ENCODE measurements at regions not wholly inside any gene's neighbourhood (a gene's known extent, or its start where the extent isn't known, plus 50 kb on each side); places are given as distances from the start of the nearest gene placed in this dataset.

DNA sequence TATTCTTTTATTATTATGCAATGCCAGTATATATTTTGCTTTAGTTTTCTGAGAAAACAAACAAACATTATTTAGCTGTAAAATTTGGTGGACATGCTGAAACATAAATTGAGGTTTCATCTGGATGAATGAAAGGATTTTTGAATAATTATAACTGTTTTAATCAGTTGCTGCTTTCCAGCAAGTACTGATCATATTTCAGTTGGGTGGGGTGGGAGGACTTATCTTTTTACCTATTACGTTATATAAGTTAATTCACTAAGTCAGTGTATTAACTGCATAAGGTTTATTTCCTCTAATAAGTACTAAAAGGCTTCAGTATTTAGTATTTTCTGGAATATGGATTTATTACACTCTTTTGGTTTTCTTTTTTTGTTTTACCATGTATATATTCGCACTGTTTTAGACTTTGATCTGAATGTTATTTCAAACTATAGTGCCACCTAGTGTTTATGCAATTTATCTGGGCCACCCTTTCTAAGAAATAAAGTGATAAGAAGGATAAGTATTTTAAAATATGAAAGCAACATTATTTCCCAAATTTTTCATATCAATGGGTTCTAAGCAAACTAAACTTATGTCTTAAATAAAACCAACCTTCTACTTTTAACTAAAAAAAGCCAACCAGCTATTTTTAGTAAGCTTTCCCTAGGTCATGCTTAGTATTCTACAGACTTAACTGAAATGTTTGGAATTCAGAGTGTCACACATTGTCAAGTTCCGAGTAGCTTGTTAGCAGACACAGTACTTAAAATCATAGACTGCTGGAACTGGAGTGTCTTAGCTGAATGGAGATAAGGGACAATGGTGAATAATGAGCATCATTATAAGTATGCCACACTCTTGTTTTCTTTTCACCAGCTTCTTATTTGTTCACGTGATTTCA, 105.4 kb upstream of the MCHR2 start:
- Histone ChIP-seq H3K4me1 (no peaks in the 10 kb centered on the region), H3K27me3 (replicated peaks; ENCODE audit: control insufficient read depth, insufficient read depth, low read length) (no peaks in the 10 kb centered on the region), H3K9me3 (no peaks in the 10 kb centered on the region), H3K4me3 (ENCODE audit: low read depth, low read length) (no peak overlapping the region), H3K36me3 (ENCODE audit: control insufficient read depth, insufficient read depth, low read length) (no peaks in the 10 kb centered on the region)
- H3K4me3 Mint-ChIP-seq (ENCODE audit: unreplicated experiment): no peak overlapping the region
- POLR2A ChIA-PET: no interaction called here
- H3K27me3 Mint-ChIP-seq (ENCODE audit: insufficient read depth, unreplicated experiment): no peaks in the 10 kb centered on the region
- no peak for DNase-seq
- CTCF ChIA-PET: interaction anchor here (1.7 kb wide), 2 partner anchors 98 to 231 kb away, joined by 5 to 10 read pairs; no protein-coding TSS in a partner anchor
- no peaks in the 10 kb centered on the region for H3K4me1 Mint-ChIP-seq (ENCODE audit: low read depth, unreplicated experiment)
- intact Hi-C loops (cut with micrococcal nuclease; ENCODE audit: unreplicated experiment): loop anchor here (1.0 kb wide), 4 partner anchors 97 to 231 kb away; no protein-coding TSS in a partner anchor
- no TSS peak for BruUV-seq (replicated peaks)
- H3K36me3 Mint-ChIP-seq (ENCODE audit: insufficient read depth, unreplicated experiment): no peaks in the 10 kb centered on the region
- TF ChIP-seq, protein P1, sequence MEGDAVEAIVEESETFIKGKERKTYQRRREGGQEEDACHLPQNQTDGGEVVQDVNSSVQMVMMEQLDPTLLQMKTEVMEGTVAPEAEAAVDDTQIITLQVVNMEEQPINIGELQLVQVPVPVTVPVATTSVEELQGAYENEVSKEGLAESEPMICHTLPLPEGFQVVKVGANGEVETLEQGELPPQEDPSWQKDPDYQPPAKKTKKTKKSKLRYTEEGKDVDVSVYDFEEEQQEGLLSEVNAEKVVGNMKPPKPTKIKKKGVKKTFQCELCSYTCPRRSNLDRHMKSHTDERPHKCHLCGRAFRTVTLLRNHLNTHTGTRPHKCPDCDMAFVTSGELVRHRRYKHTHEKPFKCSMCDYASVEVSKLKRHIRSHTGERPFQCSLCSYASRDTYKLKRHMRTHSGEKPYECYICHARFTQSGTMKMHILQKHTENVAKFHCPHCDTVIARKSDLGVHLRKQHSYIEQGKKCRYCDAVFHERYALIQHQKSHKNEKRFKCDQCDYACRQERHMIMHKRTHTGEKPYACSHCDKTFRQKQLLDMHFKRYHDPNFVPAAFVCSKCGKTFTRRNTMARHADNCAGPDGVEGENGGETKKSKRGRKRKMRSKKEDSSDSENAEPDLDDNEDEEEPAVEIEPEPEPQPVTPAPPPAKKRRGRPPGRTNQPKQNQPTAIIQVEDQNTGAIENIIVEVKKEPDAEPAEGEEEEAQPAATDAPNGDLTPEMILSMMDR (IDR thresholded peaks at IDR 0.05; ENCODE audit: insufficient read depth in 1 of 2, low read depth in 1 of 2, low read length in 1 of 2, severe bottlenecking in 1 of 2, unreplicated experiment in 1 of 2): peak; percentile 24 to 43
- no peak overlapping the region for H3K27ac Mint-ChIP-seq (ENCODE audit: unreplicated experiment)
- H3K9me3 Mint-ChIP-seq (ENCODE audit: unreplicated experiment): no peaks in the 10 kb centered on the region

DNA sequence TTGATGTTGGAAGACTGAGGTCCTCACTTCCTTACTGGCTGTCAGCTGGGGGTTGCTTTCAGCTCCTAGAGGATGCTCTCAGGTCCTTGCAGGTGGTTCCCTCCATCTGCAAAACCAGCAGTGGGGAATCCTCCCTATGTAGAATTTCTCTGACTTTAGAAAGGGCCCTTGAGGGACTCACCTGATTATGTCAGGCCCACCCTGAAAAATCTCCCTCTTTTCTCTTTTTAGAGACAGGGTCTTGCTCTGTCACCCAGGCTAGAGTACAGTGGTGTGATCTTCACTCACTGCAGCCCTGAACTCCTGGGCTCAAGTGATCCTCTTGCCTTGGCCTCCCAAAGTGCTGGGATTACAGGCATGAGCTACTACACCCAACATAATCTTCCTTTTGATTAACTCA, 102.9 kb upstream of the MCHR2 start:
- CTCF ChIA-PET: interaction anchor here (0.9 kb wide), 1 partner anchor 95 kb away, joined by 4 read pairs; no protein-coding TSS in a partner anchor
- no peaks in the 10 kb centered on the region for H3K27me3 Mint-ChIP-seq (ENCODE audit: insufficient read depth, unreplicated experiment)
- intact Hi-C loops (cut with micrococcal nuclease; ENCODE audit: unreplicated experiment): no loop called here

DNA sequence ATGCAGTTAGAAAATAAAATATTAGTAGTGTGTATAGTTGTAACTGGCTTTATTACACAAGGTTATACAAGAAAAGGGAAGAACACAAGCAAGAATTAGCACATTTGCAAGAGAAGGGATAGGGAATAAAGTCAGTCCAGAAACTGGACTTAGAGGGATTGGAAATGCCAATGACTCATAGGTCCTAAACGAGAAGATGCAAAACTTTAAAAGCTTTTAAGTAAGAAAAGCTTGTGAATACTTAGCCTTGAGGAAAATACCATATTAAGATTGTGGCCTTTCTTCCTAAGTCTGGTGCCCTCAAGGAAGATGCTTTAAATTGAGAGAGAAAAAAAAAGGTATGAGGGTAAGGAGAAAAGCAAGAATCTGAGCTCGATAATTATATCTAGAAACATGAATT, 102.3 kb upstream of the MCHR2 start:
- Mint-ChIP-seq H3K9me3 (ENCODE audit: unreplicated experiment) (no peaks in the 10 kb centered on the region), H3K4me1 (ENCODE audit: low read depth, unreplicated experiment) (no peaks in the 10 kb centered on the region), H3K36me3 (ENCODE audit: insufficient read depth, unreplicated experiment) (no peaks in the 10 kb centered on the region), H3K27me3 (ENCODE audit: insufficient read depth, unreplicated experiment) (no peaks in the 10 kb centered on the region), H3K27ac (ENCODE audit: unreplicated experiment) (no peak overlapping the region), H3K4me3 (ENCODE audit: unreplicated experiment) (no peak overlapping the region)
- ChIA-PET POLR2A (no interaction called here), CTCF (interaction anchor here (0.9 kb wide), 1 partner anchor 94 kb away, joined by 4 read pairs; no protein-coding TSS in a partner anchor)
- no peak for DNase-seq
- no peaks in the 10 kb centered on the region for H3K4me1 ChIP-seq
- TF ChIP-seq, protein P1 (IDR thresholded peaks at IDR 0.05; ENCODE audit: insufficient read depth in 1 of 2, low read depth in 1 of 2, low read length in 1 of 2, severe bottlenecking in 1 of 2, unreplicated experiment in 1 of 2): no peak
- no TSS peak for BruUV-seq (replicated peaks)
- no peaks in the 10 kb centered on the region for H3K27me3 ChIP-seq (replicated peaks; ENCODE audit: control insufficient read depth, insufficient read depth, low read length)
- intact Hi-C loops (cut with micrococcal nuclease; ENCODE audit: unreplicated experiment): no loop called here
- H3K36me3 ChIP-seq (ENCODE audit: control insufficient read depth, insufficient read depth, low read length): no peaks in the 10 kb centered on the region
- H3K4me3 ChIP-seq (ENCODE audit: low read depth, low read length): no peak overlapping the region
- no peaks in the 10 kb centered on the region for H3K9me3 ChIP-seq

More for the DNA sequence above, 102.9 kb upstream of the MCHR2 start:
- Histone ChIP-seq H3K36me3 (ENCODE audit: control insufficient read depth, insufficient read depth, low read length) (no peaks in the 10 kb centered on the region), H3K4me3 (ENCODE audit: low read depth, low read length) (no peak overlapping the region), H3K27me3 (replicated peaks; ENCODE audit: control insufficient read depth, insufficient read depth, low read length) (no peaks in the 10 kb centered on the region), H3K4me1 (no peaks in the 10 kb centered on the region), H3K9me3 (no peaks in the 10 kb centered on the region)
- Mint-ChIP-seq H3K4me3 (ENCODE audit: unreplicated experiment) (no peak overlapping the region), H3K9me3 (ENCODE audit: unreplicated experiment) (no peaks in the 10 kb centered on the region), H3K4me1 (ENCODE audit: low read depth, unreplicated experiment) (no peaks in the 10 kb centered on the region), H3K27ac (ENCODE audit: unreplicated experiment) (no peak overlapping the region), H3K36me3 (ENCODE audit: insufficient read depth, unreplicated experiment) (no peaks in the 10 kb centered on the region)
- POLR2A ChIA-PET: no interaction called here
- TF ChIP-seq, protein P1 (IDR thresholded peaks at IDR 0.05; ENCODE audit: insufficient read depth in 1 of 2, low read depth in 1 of 2, low read length in 1 of 2, severe bottlenecking in 1 of 2, unreplicated experiment in 1 of 2): no peak
- DNase-seq: no peak
- BruUV-seq (replicated peaks): no TSS peak
